ENCODE measurements at regions not wholly inside any gene's neighbourhood (a gene's known extent, or its start where the extent isn't known, plus 50 kb on each side); places are given as distances from the start of the nearest gene placed in this dataset.
A peak's percentile ranks its signal among the peaks of the same experiment; 100 is the strongest.

DNA sequence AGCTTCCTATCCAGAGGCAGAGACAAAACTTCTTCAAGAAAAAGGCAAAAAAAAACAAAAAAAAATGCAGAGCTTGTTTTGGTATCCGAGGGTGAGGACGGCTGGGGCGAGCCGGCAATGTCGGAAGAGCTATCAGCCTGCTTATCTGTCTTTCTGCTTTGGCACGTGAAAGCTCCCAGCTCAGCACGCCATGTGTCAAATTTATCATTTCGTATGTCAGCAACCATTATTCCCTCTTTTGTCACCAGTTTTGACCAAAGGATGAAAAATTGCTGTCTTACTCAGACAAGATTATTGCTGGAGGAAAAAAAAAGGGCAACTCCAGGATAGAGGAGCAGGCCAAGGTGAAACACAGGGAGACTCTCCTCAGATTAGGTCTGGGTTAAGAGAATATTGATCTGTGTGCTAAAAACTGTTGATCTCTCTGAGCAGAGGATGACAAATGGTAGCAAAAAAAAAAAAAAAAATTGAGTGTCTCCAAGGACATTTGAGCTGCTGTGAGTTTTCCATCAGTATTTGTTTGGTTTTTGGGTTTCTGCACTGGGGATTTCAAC is 532.0 kb upstream of the POU3F3 start:
- no peak for DNase-seq

DNA sequence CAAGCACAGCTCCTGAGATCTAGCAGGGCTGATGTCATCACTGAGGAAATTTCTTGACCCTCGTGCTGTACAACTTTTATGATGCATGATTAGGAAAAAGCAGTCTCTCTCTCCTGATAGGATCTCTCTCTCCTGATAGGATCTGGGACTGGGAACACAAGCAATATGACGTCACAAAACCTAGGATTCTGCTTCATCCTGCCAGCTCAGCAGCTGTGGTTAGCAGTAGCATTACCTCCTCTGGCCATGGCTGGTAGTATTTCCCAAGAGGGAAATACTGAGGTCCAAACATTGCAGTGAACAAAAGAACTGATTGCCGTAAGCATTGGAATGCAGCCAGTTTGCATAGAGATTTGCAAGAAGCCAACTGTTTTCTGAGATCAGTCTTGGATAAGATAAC is 521.2 kb upstream of the POU3F3 start:
- DNase-seq = peak; percentile 12

DNA sequence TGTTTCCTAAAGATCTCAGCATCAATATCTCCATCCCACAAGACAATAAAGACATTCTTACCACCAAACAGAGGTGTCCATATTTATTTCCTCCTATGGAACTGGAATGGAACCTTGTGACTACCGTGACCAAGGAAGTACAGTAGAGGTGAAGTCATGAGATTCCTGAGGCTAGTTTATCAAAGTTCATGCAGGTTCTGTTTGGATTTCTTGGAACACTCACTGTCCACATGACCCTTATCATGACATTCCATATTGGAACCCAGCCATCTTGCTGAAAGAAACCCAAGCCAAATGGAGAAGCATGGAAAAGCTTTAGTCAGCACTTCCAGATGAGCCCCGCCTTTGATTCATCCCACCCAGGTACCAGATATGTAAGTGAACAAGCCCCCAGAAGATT is 516.0 kb upstream of the POU3F3 start:
- no peak for DNase-seq

DNA sequence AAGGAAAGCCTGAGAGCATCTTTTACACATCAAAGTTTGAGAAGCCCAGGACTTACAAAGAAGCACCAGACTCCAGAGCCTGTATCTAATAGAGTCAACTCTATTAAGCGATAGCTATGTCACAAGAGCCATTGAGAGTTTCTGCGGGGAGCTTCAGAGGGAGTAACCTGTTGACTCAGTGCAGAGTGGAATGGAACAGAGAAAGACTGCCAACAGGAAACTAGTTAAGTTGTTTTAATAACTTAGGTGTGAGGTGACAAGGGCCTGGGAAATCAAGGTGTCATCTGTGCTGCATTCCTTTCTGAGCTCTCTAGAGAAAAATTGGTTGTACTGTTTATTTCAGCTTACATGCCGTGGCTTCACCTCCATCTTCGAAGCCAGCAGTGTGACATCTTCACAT is 513.8 kb upstream of the POU3F3 start:
- no peak for DNase-seq

- no peak for DNase-seq
Measured at GRCh38 chr2:104340879-104341828, 512.8 kb upstream of the POU3F3 start.

DNA sequence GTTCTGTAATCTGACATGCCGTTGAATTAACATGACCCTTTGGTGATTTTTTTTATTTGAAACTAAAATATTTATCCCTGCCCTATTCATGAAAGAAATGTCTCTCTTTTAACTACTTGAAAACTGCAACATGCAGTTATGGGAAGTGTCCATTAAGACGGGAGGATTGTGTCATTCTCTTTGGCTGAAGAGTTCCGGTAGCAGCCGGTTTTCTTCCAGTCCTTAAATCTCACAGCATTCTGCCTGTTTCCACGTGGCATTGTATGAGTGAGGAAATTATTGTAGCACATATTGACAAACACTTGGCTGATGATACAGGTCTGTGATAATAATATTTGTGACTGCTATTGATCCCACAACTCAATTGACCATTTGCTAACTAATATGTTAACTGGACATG is 509.6 kb upstream of the POU3F3 start:
- no peak for DNase-seq

GRCh38 chr2:104344985-104345384 is 508.9 kb upstream of the POU3F3 start:
- no peak for DNase-seq

GRCh38 chr2:104358122-104358521 is 495.8 kb upstream of the POU3F3 start:
- DNase-seq = no peak

DNA sequence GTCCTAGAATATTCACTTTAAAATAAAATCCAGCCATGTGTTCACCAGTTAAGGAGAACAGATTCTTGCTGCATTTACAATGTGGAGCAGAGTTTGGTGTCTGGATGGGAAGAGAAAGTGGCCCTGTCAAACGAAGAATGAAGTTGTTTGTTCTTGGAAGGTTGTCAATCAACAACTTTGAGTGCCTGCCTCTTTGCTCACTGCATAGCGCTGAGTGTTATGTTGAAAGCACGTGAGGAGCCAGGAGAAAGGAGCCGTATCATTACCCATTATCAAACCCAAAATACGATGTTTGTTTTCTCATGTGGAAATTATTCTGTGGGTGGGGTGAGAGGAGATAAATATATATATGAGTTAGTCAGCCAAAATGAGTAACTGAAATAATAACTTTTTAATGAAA is 492.5 kb upstream of the POU3F3 start:
- no peak for DNase-seq

DNA sequence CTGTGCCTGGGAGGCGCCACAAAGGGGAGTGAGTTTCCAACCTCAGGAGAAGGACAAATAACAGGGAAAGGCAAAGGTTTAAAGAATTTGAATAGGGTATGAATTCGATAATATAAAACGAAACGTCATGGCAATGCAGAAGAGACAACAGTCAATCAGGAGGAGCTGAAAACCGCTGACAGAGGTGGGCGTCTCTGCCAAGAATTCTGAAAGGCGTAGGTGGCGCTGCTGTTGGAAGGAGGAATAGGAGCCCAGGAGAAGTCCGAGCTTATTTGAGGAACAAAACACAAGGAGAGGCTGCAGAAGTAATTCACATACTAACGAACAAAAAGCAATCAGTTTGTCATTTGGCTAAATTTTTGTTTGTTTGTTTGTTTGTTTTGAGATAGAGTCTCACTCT is 485.8 kb upstream of the POU3F3 start:
- no peak for DNase-seq

DNA sequence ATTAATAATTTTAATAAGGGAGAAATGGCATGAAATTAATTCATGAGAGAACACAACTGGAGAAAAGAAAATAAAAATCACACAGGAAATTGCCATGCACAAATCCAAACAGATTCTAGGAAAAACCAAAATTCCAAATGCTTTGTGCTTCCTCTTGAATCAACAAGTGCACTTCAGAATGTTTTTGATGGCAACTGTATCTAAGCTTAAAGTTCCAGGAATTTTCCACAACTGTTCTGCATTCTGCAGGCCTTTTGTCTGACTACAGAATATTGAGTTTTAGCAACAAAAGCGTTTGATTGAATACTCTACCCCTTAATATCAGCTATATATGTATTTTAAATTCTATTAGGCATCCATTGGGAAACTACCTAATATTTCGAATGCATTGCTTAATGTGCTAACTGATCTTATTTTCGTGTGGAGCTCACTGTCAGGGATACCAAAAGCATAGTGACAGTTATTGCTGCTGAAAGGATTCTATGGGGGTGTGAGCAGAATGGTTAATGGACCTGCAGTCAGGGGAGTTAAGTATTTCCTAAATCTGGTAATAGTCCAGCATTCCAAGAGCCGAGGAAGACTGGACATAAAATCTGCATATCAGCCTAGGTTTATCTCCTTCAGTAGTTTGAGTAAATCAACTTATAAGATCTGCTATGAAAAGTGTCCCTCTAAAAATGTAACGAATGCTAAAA is 482.7 kb upstream of the POU3F3 start:
- no peak for DNase-seq

DNA sequence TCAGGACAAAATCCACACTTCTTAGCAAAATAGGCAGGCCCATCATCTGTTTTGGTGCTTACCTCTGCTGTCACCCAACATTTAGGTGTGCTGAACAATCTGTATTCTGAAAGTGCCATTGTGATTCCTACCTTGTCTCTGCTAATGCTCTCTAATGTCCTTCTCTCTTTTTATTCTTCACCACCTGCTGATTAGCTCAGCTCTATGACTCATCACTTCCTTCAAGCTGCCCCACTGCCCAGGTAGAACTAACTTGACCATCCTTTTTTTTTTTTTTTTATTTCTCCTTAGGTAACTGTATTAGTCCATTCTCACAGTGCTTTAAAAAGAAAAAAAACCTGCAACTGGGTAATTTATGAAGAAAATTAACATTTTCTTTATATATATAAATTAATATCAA is 478.7 kb upstream of the POU3F3 start:
- no peak for DNase-seq

GRCh38 chr2:104378853-104379374 is 475.0 kb upstream of the POU3F3 start:
- DNase-seq = peak; percentile 46

DNA sequence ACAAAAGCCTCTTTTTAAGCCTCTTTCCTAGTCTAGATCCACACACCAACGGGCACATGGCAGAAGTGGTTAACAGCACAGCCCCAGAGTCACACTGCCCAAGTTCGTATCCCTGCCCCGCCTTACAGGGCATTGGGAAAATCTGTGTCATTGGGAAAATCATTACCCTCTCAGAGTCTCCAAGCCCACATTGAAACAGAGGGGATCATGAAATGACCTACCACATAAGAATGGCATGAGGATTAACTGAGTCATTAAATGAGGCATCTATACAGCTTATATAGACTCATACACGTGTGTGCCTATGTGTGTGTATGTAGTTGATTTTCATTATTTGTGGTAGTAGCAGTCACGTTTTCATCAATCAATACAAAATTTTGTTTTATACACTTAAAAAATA is 469.0 kb upstream of the POU3F3 start:
- no peak for DNase-seq

DNA sequence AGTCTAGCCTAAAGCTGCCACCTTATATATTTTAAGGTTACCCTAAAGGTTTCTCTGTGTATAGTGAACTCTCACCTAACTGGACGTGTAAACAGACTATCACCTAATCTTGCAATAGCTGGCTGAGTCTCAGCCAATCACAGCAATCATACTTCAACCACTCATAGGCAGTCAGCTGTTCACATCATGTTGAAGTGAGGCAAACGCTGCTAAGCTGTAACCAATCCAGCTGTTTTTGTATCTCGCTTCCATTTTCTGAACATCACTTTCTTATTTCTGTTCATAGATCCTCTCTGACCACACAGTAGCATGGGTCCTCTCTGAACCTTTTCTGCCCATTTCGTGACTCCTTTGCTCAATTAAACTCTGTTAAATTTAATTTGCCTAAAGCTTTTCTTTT is 468.2 kb upstream of the POU3F3 start:
- DNase-seq = no peak

DNA sequence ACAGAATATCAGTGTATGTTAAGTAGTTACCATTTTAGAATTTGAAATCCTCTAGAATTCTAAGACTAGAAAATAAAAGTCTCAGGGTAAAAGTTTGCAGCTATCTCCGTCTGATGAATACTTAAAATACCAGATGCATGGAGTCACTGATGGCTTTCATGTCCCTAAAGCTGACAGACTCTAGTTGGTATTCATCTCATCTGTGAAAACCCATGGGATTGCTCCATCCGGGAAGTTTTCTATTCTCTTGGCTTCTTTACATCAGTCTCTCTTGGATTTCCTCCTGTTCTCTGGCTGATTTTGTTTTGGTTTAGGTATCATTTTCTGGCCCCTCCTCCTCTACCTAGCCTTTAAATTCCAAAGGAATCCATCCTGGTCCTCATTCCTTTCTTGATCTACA is 465.6 kb upstream of the POU3F3 start:
- no peak for DNase-seq

GRCh38 chr2:104402825-104403224 is 451.1 kb upstream of the POU3F3 start:
- DNase-seq = no peak

- no peak for DNase-seq
Measured at GRCh38 chr2:104404526-104404925, 449.4 kb upstream of the POU3F3 start.

- peak; percentile 14 for DNase-seq
Measured at GRCh38 chr2:104405623-104406022, 448.3 kb upstream of the POU3F3 start.

DNA sequence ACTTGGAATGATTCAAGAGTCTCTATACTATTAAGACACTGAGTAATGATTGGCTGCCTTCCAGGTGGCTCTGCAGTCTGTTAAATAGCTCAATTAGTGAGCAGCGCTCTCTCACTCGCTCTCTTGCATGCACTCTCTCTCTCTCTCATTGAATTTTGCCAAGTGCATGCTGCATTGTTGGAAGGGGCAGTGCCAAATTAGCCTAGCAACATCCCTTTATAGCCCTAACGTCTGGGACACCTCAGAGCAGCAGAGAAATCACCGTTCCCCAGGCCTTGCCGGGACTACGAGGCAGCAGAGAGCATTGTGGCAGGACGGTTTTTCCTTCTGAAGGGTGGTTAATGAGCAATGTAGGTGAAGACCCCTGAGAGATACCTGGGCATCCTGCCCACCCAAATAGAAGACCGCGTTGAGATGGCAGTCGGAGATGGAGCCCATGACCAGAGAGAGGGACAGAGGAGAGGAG is 447.6 kb upstream of the POU3F3 start:
- DNase-seq = peak; percentile 56

- DNase-seq = no peak
Measured at GRCh38 chr2:104407641-104408040, 446.3 kb upstream of the POU3F3 start.

DNA sequence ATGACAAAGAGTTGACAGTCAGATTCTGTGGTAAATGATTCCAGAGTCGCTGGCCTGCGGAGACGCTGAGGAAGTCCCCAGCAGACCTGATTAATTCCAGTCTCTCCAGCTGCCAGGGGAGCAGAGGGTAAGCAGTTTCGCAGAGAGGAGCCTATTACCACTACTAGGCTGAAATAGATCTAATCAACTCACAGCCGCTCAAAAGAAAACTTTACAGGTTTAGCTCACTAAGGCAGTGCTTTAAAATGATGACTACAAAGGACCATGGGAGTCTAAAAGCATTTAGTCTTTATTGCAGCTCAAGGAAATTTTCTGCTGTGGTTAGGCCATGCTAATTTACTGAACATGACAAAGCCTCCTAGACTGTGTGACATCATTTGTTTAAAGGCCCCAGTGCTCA is 445.6 kb upstream of the POU3F3 start:
- DNase-seq = no peak

DNA sequence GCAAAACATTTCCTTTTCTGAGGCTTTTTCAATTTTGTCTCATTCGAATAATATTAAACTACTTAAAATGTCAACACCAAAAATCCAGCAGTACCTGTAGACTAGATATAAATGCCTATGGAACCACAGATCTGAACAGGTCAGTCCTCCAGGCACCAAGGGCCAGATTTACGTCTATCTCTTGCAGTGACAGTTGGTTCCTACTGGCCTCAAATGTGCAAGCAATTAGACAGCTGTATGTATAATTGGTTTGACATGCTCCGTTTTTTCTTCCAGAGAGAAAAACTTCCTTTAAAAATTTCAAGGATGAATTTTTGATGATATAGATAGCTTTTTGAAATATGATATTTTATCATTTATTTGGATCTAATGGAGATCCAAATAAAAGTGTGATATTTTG is 443.8 kb upstream of the POU3F3 start:
- DNase-seq = no peak
